Brain microvascular endothelial cell (primary cell): ENCODE measurements at regions not wholly inside any gene's neighbourhood (a gene's known extent, or its start where the extent isn't known, plus 50 kb on each side); places are given as distances from the start of the nearest gene placed in this dataset.

Experiments used
- DNase-seq: peaks from one replicate; pipeline ENCODE4 v3.0.0-alpha.2; 2020
- H3K27ac ChIP-seq: fragments of 250-450 bp; sonication (Bioruptor Pico); 2 replicates; pipeline ENCODE4 v1.5.1; 2020; ENCODE audit warnings: mild to moderate bottlenecking, moderate library complexity
- H3K27me3 ChIP-seq: fragments of 250-450 bp; sonication (Bioruptor Pico); replicated peaks from 2 replicates; pipeline ENCODE4 v1.5.1; 2020; ENCODE audit warnings: mild to moderate bottlenecking
- H3K36me3 ChIP-seq: fragments of 250-450 bp; sonication (Bioruptor Pico); replicated peaks from 2 replicates; pipeline ENCODE4 v1.5.1; 2020; ENCODE audit warnings: mild to moderate bottlenecking
- H3K4me3 ChIP-seq: 2 replicates; pipeline ENCODE4 v1.5.1; 2011; ENCODE audit warnings: low read depth, mild to moderate bottlenecking, control low read depth, low read length, moderate library complexity
- CTCF ChIP-seq: IDR thresholded peaks from 2 replicates; pipeline ENCODE4 v1.5.1; 2011; ENCODE audit warnings: low read depth, mild to moderate bottlenecking, moderate library complexity, low read length, control low read depth, inconsistent platforms; ENCODE audit errors: missing control alignments
- in situ Hi-C: cut with HindIII; loops from 2 replicates; pipeline ENCODE4 v1.10.0; 2017; ENCODE audit warnings: low sequenced_read_pairs, low pct_ligation_motif_present

DNA sequence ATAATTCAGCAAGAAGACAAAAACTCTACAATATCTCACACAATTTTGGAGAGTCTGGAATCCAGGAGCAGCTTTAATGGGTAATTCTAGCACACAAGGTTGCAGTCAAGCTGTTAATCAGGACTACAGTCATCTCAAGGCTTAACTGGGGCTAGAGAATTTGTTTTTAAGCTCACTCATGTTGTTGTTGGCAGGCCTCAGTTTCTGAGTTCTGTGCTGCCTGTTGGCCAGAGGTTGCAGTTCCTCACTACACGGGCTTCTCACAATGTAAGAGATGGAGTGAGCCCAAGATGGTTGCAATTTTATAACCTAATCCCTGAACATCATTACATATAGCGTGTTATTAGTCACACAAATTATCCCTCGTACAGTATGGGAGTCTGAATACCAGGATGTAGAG, 50.6 kb upstream of the TMEFF2 start:
- TF ChIP-seq CTCF = no peak
- H3K36me3 ChIP-seq = no peaks in the 10 kb centered on the region
- no peaks in the 10 kb centered on the region for H3K27me3 ChIP-seq
- in situ Hi-C loops = no loop called here
- no peak overlapping the region for H3K4me3 ChIP-seq
- H3K27ac ChIP-seq = no peak overlapping the region
- DNase-seq = no peak
